Cardiac muscle cell (in vitro differentiated cells and primary cell): ENCODE measurements at regions not wholly inside any gene's neighbourhood (a gene's known extent, or its start where the extent isn't known, plus 50 kb on each side); places are given as distances from the start of the nearest gene placed in this dataset.
"Not testable (repeated sequence)": the region's sequence is repeated elsewhere in the genome, so short reads cannot be mapped to it uniquely, and the experiment has no call there.

ENCODE experiments used
- DNase-seq, 2 donors: peaks; one replicate each; pipeline versions ENCODE4 v3.0.0 to v3.0.0-alpha.2; 2010 to 2017; ENCODE audit warnings: low read depth in 1 of 2, low spot score in 1 of 2
- H3K27ac ChIP-seq: fragments of 200-600 bp; sonication (generic); 2 replicates; pipeline ENCODE4 v1.5.1; 2016
- H3K27me3 ChIP-seq: fragments of 200-600 bp; sonication (generic); 2 replicates; pipeline ENCODE4 v1.6.0; 2016; ENCODE audit warnings: control low read depth
- H3K36me3 ChIP-seq: fragments of 200-600 bp; sonication (generic); 2 replicates; pipeline ENCODE4 v1.5.1; 2016; ENCODE audit warnings: control low read depth
- H3K4me1 ChIP-seq: fragments of 200-600 bp; sonication (generic); 2 replicates; pipeline ENCODE4 v1.8.1; 2017; ENCODE audit warnings: low read depth, mild to moderate bottlenecking, mixed run types
- H3K4me3 ChIP-seq: fragments of 200-600 bp; sonication (generic); 2 replicates; pipeline ENCODE4 v1.5.1; 2016; ENCODE audit warnings: mild to moderate bottlenecking
- H3K9me3 ChIP-seq: fragments of 200-600 bp; sonication (generic); 2 replicates; pipeline ENCODE4 v1.5.1; 2017; ENCODE audit warnings: low read depth, mild to moderate bottlenecking, control low read depth
- TF ChIP-seq, protein P1 (sequence below): IDR thresholded peaks from 2 replicates; pipeline ENCODE4 v1.5.1; 2012; ENCODE audit warnings: low read depth, mild to moderate bottlenecking, low read length

GRCh38 chr10:100632027-100632426 lies 96.3 kb downstream of the HIF1AN start:
- Histone ChIP-seq H3K9me3 (no peaks in the 10 kb centered on the region), H3K36me3 (no peaks in the 10 kb centered on the region), H3K27me3 (peaks cover 4% of the 10 kb centered on the region), H3K4me3 (no peak overlapping the region), H3K27ac (no peak overlapping the region), H3K4me1 (no peaks in the 10 kb centered on the region)
- no peak for DNase-seq
- TF ChIP-seq, protein P1, sequence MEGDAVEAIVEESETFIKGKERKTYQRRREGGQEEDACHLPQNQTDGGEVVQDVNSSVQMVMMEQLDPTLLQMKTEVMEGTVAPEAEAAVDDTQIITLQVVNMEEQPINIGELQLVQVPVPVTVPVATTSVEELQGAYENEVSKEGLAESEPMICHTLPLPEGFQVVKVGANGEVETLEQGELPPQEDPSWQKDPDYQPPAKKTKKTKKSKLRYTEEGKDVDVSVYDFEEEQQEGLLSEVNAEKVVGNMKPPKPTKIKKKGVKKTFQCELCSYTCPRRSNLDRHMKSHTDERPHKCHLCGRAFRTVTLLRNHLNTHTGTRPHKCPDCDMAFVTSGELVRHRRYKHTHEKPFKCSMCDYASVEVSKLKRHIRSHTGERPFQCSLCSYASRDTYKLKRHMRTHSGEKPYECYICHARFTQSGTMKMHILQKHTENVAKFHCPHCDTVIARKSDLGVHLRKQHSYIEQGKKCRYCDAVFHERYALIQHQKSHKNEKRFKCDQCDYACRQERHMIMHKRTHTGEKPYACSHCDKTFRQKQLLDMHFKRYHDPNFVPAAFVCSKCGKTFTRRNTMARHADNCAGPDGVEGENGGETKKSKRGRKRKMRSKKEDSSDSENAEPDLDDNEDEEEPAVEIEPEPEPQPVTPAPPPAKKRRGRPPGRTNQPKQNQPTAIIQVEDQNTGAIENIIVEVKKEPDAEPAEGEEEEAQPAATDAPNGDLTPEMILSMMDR, result no peak

DNA sequence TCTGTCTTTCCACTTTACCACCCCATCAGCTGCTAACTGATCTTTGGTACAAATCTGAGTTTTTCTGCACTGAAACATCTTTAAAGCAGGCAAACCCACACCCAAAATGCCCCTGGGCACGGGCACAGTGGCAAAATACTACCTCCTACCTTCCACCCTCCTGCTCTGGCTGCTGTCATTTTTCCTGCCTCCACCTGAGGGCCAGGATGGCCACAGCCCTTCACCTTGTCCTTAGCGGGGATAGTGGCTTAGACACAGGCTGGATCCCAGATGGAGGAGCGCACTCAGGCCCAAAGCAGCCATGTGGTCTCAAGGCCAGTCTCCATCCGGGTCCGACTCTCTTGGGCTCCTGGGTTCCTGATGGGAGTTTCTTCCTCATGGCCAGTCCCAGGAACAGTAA lies 98.3 kb downstream of the HIF1AN start:
- Histone ChIP-seq H3K9me3 (no peaks in the 10 kb centered on the region), H3K27ac (no peak overlapping the region), H3K36me3 (no peaks in the 10 kb centered on the region), H3K4me3 (no peak overlapping the region), H3K27me3 (peaks cover 4% of the 10 kb centered on the region), H3K4me1 (no peaks in the 10 kb centered on the region)
- no peak for DNase-seq
- TF ChIP-seq, protein P1, result no peak

GRCh38 chr10:100636848-100637553 lies 101.3 kb downstream of the HIF1AN start:
- Histone ChIP-seq H3K27ac (no peak overlapping the region), H3K9me3 (no peaks in the 10 kb centered on the region), H3K4me3 (no peak overlapping the region), H3K27me3 (peaks cover 4% of the 10 kb centered on the region), H3K36me3 (no peaks in the 10 kb centered on the region), H3K4me1 (no peaks in the 10 kb centered on the region)
- no peak for DNase-seq
- TF ChIP-seq, protein P1, result no peak

- Histone ChIP-seq H3K4me1 (no peaks in the 10 kb centered on the region), H3K27me3 (peaks cover 4% of the 10 kb centered on the region), H3K36me3 (no peaks in the 10 kb centered on the region), H3K4me3 (no peak overlapping the region), H3K27ac (no peak overlapping the region), H3K9me3 (no peaks in the 10 kb centered on the region)
- TF ChIP-seq, protein P1, result peak; percentile 48
- peak; percentile 23 to 46 for DNase-seq
These were observed 102.0 kb downstream of the HIF1AN start for GRCh38 chr10:100637785-100638184.

- H3K27me3 ChIP-seq, result not testable (repeated sequence)
These were observed 103.2 kb downstream of the HIF1AN start for GRCh38 chr10:100638969-100639368.

GRCh38 chr10:100642295-100642994 lies 102.9 kb upstream of the PAX2 start:
- no peak overlapping the region for H3K4me3 ChIP-seq
- no peaks in the 10 kb centered on the region for H3K4me1 ChIP-seq
- TF ChIP-seq, protein P1, result no peak
- H3K27ac ChIP-seq, result no peak overlapping the region
- H3K9me3 ChIP-seq, result no peaks in the 10 kb centered on the region
- H3K36me3 ChIP-seq, result no peaks in the 10 kb centered on the region
- no peak for DNase-seq
- H3K27me3 ChIP-seq, result peaks cover 14% of the 10 kb centered on the region

More at GRCh38 chr10:100638969-100639368, 103.2 kb downstream of the HIF1AN start:
- not testable (repeated sequence) for H3K9me3 ChIP-seq, H3K4me1 ChIP-seq, H3K36me3 ChIP-seq, H3K27ac ChIP-seq, H3K4me3 ChIP-seq, DNase-seq
